PFSK-1 (cell line): ENCODE measurements at regions not wholly inside any gene's neighbourhood (a gene's known extent, or its start where the extent isn't known, plus 50 kb on each side); places are given as distances from the start of the nearest gene placed in this dataset.

ENCODE experiments used
- FOXP2 ChIP-seq: optimal IDR thresholded peaks from 2 replicates; pipeline ENCODE3; 2011; ENCODE audit warnings: borderline replicate concordance, control low read depth, inconsistent platforms; ENCODE audit not compliant: insufficient read depth; ENCODE audit errors: extremely low read length, extremely low read depth
- POLR2AphosphoS5 ChIP-seq: IDR thresholded peaks from 2 replicates; pipeline ENCODE4 v1.6.1; 2012; ENCODE audit warnings: low read depth, mild to moderate bottlenecking, control low read depth, low read length, moderate library complexity
- REST ChIP-seq, 2 experiments: IDR thresholded peaks; 2 replicates each; pipeline versions ENCODE4 v1.6.1 to v1.8.0; 2011 to 2012; ENCODE audit warnings: low read depth in 2 of 2, low read length in 2 of 2, control low read depth in 1 of 2, inconsistent platforms in 1 of 2, mild to moderate bottlenecking in 1 of 2, moderate library complexity in 1 of 2; ENCODE audit not compliant: insufficient read depth in 1 of 2
- SIN3A ChIP-seq: IDR thresholded peaks from 2 replicates; pipeline ENCODE4 v1.6.1; 2012; ENCODE audit warnings: mild to moderate bottlenecking, low read length, moderate library complexity, borderline replicate concordance; ENCODE audit not compliant: insufficient read depth
- TAF1 ChIP-seq: IDR thresholded peaks from 2 replicates; pipeline ENCODE4 v1.6.1; 2012; ENCODE audit warnings: low read length, control low read depth, borderline replicate concordance; ENCODE audit not compliant: insufficient read depth

DNA sequence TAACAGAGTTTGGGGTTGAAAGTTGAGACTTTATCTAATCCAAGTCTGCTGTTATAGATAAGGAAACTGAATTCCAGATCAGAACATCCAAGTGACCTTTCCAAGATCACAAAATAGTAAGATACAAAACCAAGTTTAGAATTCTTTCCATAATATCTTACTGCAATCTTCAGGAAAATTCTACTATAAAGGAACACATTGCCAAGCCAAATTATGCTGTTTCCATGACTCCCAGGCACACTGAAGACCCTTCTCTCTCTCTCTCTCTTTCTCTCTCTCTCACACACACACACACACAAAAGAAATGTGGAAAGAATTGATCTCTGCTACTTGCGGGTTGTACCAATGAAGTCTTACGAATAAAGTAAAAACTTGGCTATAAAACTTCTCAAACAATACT is 398.4 kb downstream of the METTL4 start:
- no peak for TF ChIP-seq FOXP2
- no peak for TF ChIP-seq TAF1

GRCh38 chr18:2173486-2173885 is 397.8 kb downstream of the METTL4 start:
- TF ChIP-seq SIN3A (no peak), REST (IDR thresholded peaks at IDR 0.05; ENCODE audit: insufficient read depth in 1 of 2, low read depth in 2 of 2, low read length in 2 of 2) (no peak), TAF1 (no peak), POLR2AphosphoS5 (no peak), FOXP2 (no peak)

DNA sequence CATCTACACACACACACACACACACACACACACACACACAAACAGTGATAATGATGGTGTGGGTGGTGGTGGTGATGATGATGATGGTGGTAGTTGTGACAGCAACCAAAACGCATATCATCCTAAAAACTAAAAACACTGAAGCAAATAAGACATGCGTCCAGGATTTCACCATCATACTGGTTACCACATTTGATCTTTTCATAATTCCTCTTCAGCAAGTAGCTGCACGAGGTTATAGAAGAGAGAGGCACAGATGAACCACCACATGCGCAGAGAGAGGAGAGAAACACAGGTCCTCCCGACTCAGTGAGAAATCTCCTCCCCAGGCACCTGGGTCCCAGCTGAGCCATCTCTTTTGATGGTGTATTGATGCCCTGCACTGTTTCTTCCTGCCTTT is 393.3 kb downstream of the METTL4 start:
- TF ChIP-seq TAF1, result no peak
- no peak for TF ChIP-seq POLR2AphosphoS5
- TF ChIP-seq REST (IDR thresholded peaks at IDR 0.05; ENCODE audit: insufficient read depth in 1 of 2, low read depth in 2 of 2, low read length in 2 of 2), result no peak
- no peak for TF ChIP-seq SIN3A
- no peak for TF ChIP-seq FOXP2

GRCh38 chr18:2179498-2180183 is 391.7 kb downstream of the METTL4 start:
- TF ChIP-seq REST (IDR thresholded peaks at IDR 0.05; ENCODE audit: insufficient read depth in 1 of 2, low read depth in 2 of 2, low read length in 2 of 2), result no peak

DNA sequence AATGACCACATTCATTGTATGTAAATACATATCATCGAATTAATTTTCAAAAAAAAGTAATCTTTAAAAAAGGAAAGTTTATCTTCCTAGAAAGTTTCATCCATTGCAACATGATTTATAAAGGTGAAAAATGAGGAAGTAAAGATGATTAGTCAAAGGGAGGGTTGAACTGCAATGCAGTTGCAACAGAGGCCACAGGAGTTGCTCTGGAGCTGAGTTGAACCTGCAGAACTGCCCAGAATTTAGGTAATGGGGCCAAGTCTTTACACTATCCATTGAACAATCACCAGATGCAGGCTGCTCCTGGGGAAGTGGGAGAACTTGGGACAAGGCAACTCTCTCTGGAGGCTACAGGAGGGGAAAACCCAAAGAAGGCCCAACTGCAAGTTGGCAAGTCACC is 390.7 kb downstream of the METTL4 start:
- no peak for TF ChIP-seq SIN3A
- no peak for TF ChIP-seq REST (IDR thresholded peaks at IDR 0.05; ENCODE audit: insufficient read depth in 1 of 2, low read depth in 2 of 2, low read length in 2 of 2)
- no peak for TF ChIP-seq POLR2AphosphoS5
- no peak for TF ChIP-seq TAF1
- TF ChIP-seq FOXP2, result no peak
